22Rv1 (cell line): ENCODE measurements at regions not wholly inside any gene's neighbourhood (a gene's known extent, or its start where the extent isn't known, plus 50 kb on each side); places are given as distances from the start of the nearest gene placed in this dataset.

Source experiments
- H3K27ac ChIP-seq: fragments of 450-650 bp; 2 replicates; pipeline ENCODE4 v1.5.1; 2017
- ZFX ChIP-seq: fragments of 450-650 bp; IDR thresholded peaks from 2 replicates; pipeline ENCODE4 v1.6.1; 2017; ENCODE audit warnings: antibody characterized with exemption, borderline replicate concordance
- TF ChIP-seq, protein P1 (sequence below): fragments of 450-650 bp; IDR thresholded peaks from 2 replicates; pipeline ENCODE4 v1.5.1; 2017; ENCODE audit warnings: mild to moderate bottlenecking

DNA sequence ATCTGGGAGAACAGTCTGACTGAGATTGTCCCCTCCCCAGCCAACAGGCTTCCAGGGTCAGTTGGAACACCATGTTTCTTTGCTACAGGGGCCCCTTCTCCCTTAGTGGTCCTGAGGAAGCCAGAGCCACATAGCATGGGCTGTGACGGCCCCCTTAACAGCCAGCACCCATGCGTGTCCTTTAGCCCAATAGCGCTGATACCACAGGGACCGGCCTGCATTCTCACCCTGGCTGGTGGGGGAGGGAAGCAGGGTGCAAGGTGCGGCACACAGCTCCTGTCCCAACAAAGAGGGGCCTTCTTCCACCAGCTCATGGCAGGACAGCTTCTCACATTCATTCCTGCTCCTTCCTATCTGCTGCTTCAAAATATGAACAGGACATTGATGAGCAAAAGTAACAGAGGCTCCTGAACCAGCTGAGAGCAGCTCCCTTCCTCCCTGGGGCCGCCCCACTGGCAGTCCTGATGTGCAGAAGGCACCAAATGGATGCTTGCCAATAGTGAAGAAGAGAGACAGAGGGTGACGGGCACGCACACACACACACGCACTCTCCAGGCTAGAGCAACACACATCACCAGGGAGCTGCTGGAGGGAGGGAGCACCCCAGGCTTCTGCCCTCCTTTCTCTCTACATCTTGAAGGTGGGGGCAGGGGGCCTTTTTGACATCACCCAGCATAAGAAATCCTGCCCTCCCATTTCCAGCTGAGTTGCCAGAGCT is 99.4 kb downstream of the CRYAA start:
- TF ChIP-seq, protein P1, sequence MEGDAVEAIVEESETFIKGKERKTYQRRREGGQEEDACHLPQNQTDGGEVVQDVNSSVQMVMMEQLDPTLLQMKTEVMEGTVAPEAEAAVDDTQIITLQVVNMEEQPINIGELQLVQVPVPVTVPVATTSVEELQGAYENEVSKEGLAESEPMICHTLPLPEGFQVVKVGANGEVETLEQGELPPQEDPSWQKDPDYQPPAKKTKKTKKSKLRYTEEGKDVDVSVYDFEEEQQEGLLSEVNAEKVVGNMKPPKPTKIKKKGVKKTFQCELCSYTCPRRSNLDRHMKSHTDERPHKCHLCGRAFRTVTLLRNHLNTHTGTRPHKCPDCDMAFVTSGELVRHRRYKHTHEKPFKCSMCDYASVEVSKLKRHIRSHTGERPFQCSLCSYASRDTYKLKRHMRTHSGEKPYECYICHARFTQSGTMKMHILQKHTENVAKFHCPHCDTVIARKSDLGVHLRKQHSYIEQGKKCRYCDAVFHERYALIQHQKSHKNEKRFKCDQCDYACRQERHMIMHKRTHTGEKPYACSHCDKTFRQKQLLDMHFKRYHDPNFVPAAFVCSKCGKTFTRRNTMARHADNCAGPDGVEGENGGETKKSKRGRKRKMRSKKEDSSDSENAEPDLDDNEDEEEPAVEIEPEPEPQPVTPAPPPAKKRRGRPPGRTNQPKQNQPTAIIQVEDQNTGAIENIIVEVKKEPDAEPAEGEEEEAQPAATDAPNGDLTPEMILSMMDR: no peak
- TF ChIP-seq ZFX: no peak
- H3K27ac ChIP-seq: no peak overlapping the region

GRCh38 chr21:43267391-43268085 is 98.7 kb downstream of the CRYAA start:
- no peak overlapping the region for H3K27ac ChIP-seq
- TF ChIP-seq, protein P1: no peak
- TF ChIP-seq ZFX: no peak

GRCh38 chr21:43266534-43266933 is 97.7 kb downstream of the CRYAA start:
- no peak for TF ChIP-seq ZFX
- TF ChIP-seq, protein P1: no peak
- no peak overlapping the region for H3K27ac ChIP-seq

DNA sequence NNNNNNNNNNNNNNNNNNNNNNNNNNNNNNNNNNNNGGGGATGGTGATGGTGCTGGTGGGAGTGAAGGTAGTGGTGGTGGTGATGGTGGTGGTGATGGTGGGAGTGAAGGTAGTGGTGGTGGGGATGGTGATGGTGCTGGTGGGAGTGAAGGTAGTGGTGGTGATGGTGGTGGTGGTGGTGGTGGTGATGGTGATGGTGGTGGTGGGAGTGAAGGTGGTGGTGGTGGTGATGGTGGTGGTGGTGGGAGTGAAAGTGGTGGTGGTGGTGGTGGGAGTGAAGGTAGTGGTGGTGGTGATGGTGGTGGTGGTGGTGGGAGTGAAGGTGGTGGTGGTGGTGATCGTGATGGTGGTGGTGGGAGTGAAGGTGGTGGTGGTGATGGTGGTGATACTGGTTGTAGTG is 93.6 kb downstream of the CRYAA start:
- H3K27ac ChIP-seq: no peak overlapping the region
- TF ChIP-seq, protein P1: no peak
- TF ChIP-seq ZFX: no peak
